Body of pancreas (tissue), 4 donors: ENCODE measurements at regions not wholly inside any gene's neighbourhood (a gene's known extent, or its start where the extent isn't known, plus 50 kb on each side); places are given as distances from the start of the nearest gene placed in this dataset.

Source experiments
- POLR2A ChIP-seq, 3 donors: fragments of 450-650 bp; IDR thresholded peaks; one replicate each; pipeline ENCODE4 v1.6.1; 2016; ENCODE audit warnings: antibody characterized with exemption in 3 of 3, mild to moderate bottlenecking in 2 of 3
- TF ChIP-seq, protein P1 (sequence below), 7 experiments: fragments of 450-650 bp in 4 of 7; fragments of 200-600 bp in 3 of 7; sonication (generic) in 3 of 7; IDR thresholded peaks; one replicate each; pipeline ENCODE4 v1.5.1; 2016 to 2019; ENCODE audit warnings: antibody characterized with exemption in 7 of 7

DNA sequence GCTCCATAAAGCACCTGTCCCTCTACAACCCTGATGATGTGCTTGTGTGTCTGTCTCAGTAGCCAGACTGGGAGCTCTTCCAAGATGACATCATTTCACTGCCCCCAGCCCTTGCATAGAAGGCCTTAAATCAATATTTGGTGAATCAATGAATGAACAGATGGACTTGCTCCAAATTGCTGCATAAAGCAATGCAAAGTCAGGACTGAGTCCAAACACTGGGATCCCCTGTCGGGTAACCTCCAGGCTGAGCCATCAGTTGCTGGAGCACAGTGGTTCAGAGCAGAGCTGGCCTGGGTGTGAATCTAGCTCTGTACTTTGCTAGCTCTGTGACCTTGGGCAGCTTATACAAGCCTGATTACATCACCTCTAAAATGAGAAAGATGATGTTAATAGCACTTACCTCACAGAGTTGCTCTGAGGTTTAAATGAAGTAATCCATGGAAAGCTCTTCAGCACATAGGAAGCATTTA, 120.3 kb upstream of the VASH1 start:
- TF ChIP-seq, protein P1, sequence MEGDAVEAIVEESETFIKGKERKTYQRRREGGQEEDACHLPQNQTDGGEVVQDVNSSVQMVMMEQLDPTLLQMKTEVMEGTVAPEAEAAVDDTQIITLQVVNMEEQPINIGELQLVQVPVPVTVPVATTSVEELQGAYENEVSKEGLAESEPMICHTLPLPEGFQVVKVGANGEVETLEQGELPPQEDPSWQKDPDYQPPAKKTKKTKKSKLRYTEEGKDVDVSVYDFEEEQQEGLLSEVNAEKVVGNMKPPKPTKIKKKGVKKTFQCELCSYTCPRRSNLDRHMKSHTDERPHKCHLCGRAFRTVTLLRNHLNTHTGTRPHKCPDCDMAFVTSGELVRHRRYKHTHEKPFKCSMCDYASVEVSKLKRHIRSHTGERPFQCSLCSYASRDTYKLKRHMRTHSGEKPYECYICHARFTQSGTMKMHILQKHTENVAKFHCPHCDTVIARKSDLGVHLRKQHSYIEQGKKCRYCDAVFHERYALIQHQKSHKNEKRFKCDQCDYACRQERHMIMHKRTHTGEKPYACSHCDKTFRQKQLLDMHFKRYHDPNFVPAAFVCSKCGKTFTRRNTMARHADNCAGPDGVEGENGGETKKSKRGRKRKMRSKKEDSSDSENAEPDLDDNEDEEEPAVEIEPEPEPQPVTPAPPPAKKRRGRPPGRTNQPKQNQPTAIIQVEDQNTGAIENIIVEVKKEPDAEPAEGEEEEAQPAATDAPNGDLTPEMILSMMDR (IDR thresholded peaks at IDR 0.05): no peak
- TF ChIP-seq POLR2A (IDR thresholded peaks at IDR 0.05): no peak
